GM18508 (cell line): ENCODE measurements at regions not wholly inside any gene's neighbourhood (a gene's known extent, or its start where the extent isn't known, plus 50 kb on each side); places are given as distances from the start of the nearest gene placed in this dataset.

Experiments
- ATAC-seq: cut with Tn5 transposase; IDR thresholded peaks from one replicate; pipeline ENCODE4 v1.9.1; 2021; ENCODE audit warnings: moderate number of reproducible peaks; ENCODE audit not compliant: insufficient read depth, unreplicated experiment

GRCh38 chr1:59152511-59152910 lies 144.4 kb upstream of the FGGY start:
- no peak for ATAC-seq

GRCh38 chr1:59154401-59154800 lies 142.5 kb upstream of the FGGY start:
- ATAC-seq, result no peak

GRCh38 chr1:59155351-59155750 lies 141.5 kb upstream of the FGGY start:
- no peak for ATAC-seq

GRCh38 chr1:59156051-59156450 lies 140.8 kb upstream of the FGGY start:
- ATAC-seq, result no peak

- no peak for ATAC-seq
These were observed 140.2 kb upstream of the FGGY start for GRCh38 chr1:59156526-59157199.

- no peak for ATAC-seq
These were observed 138.6 kb upstream of the FGGY start for GRCh38 chr1:59158321-59158720.

GRCh38 chr1:59159557-59160203 lies 137.2 kb upstream of the FGGY start:
- no peak for ATAC-seq

- no peak for ATAC-seq
These were observed 135.8 kb upstream of the FGGY start for GRCh38 chr1:59161136-59161535.

GRCh38 chr1:59162665-59163064 lies 134.2 kb upstream of the FGGY start:
- ATAC-seq, result no peak

- ATAC-seq, result no peak
These were observed 133.4 kb upstream of the FGGY start for GRCh38 chr1:59163268-59164092.

- ATAC-seq, result no peak
These were observed 132.5 kb upstream of the FGGY start for GRCh38 chr1:59164371-59164770.

GRCh38 chr1:59165353-59165752 lies 131.5 kb upstream of the FGGY start:
- no peak for ATAC-seq

- ATAC-seq, result no peak
These were observed 127.2 kb upstream of the FGGY start for GRCh38 chr1:59169703-59170102.

- no peak for ATAC-seq
These were observed 126.2 kb upstream of the FGGY start for GRCh38 chr1:59170659-59171058.

GRCh38 chr1:59171788-59172187 lies 125.1 kb upstream of the FGGY start:
- no peak for ATAC-seq

GRCh38 chr1:59172693-59173092 lies 124.2 kb upstream of the FGGY start:
- no peak for ATAC-seq

GRCh38 chr1:59173721-59174120 lies 123.2 kb upstream of the FGGY start:
- ATAC-seq, result no peak

GRCh38 chr1:59176471-59176870 lies 120.4 kb upstream of the FGGY start:
- no peak for ATAC-seq

- ATAC-seq, result no peak
These were observed 119.1 kb upstream of the FGGY start for GRCh38 chr1:59177756-59178155.

- ATAC-seq, result no peak
These were observed 118.3 kb upstream of the FGGY start for GRCh38 chr1:59178339-59179187.
